ENCODE measurements at regions not wholly inside any gene's neighbourhood (a gene's known extent, or its start where the extent isn't known, plus 50 kb on each side); places are given as distances from the start of the nearest gene placed in this dataset.

DNA sequence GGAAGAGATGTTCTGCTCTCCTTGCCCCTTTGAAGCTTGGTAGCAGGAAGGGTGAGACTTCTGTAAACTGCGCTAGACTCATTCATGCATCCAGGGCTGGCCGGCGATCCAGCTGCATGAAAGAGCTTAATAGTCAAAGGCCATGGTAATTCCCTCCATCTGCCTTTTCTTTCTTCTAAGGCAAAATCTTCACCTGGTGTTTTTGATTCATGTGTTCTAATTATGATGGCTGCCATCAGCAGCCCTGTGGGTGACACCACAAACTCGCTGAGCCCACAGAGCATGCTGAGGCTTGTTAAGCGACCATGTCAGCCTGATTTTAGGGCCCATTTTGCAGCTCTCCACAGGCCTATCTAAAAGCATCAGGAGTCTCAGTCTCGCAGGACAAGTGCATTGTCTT is 450.1 kb upstream of the TENM3 start:
- no peaks in the 10 kb centered on the region for H3K79me2 ChIP-seq (ENCODE audit: insufficient read depth, low read length)
- peaks cover 2% of the 10 kb centered on the region for H3K9me3 Mint-ChIP-seq (ENCODE audit: unreplicated experiment)
- TF ChIP-seq, protein P1, sequence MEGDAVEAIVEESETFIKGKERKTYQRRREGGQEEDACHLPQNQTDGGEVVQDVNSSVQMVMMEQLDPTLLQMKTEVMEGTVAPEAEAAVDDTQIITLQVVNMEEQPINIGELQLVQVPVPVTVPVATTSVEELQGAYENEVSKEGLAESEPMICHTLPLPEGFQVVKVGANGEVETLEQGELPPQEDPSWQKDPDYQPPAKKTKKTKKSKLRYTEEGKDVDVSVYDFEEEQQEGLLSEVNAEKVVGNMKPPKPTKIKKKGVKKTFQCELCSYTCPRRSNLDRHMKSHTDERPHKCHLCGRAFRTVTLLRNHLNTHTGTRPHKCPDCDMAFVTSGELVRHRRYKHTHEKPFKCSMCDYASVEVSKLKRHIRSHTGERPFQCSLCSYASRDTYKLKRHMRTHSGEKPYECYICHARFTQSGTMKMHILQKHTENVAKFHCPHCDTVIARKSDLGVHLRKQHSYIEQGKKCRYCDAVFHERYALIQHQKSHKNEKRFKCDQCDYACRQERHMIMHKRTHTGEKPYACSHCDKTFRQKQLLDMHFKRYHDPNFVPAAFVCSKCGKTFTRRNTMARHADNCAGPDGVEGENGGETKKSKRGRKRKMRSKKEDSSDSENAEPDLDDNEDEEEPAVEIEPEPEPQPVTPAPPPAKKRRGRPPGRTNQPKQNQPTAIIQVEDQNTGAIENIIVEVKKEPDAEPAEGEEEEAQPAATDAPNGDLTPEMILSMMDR (IDR thresholded peaks at IDR 0.05; ENCODE audit: insufficient read depth, low read depth, low read length) = no peak
- no peak overlapping the region for H3K27ac ChIP-seq (ENCODE audit: low read depth, low read length)
- no peaks in the 10 kb centered on the region for H3K27me3 Mint-ChIP-seq (ENCODE audit: low read depth, unreplicated experiment)
- no peaks in the 10 kb centered on the region for H3K36me3 Mint-ChIP-seq (ENCODE audit: low read depth, unreplicated experiment)
- no peak overlapping the region for H3K9ac ChIP-seq (ENCODE audit: low read length)
- no peak overlapping the region for H3K4me2 ChIP-seq (ENCODE audit: low read length)
- FAIRE-seq (no peak), DNase-seq (ENCODE audit: low read depth) (no peak)
- no peaks in the 10 kb centered on the region for H4K20me1 ChIP-seq (ENCODE audit: insufficient read depth, low read length)
- H3K27ac Mint-ChIP-seq (ENCODE audit: unreplicated experiment) = no peak overlapping the region
- H3K4me3 ChIP-seq (ENCODE audit: insufficient read depth, low read depth, low read length) = no peak overlapping the region
- H3K9me3 ChIP-seq (ENCODE audit: insufficient read depth, low read depth, low read length) = peaks cover 6% of the 10 kb centered on the region
- peaks cover 5% of the 10 kb centered on the region for H3K4me1 ChIP-seq (ENCODE audit: insufficient read depth, low read length)
- H3K4me1 Mint-ChIP-seq (ENCODE audit: low read depth, unreplicated experiment) = peaks cover 6% of the 10 kb centered on the region
- H2AFZ ChIP-seq (ENCODE audit: low read depth, low read length) = no peak overlapping the region
- no peaks in the 10 kb centered on the region for H3K27me3 ChIP-seq (ENCODE audit: insufficient read depth, low read length)
- H3K4me3 Mint-ChIP-seq (ENCODE audit: unreplicated experiment) = no peak overlapping the region
- H3K36me3 ChIP-seq (ENCODE audit: insufficient read depth, low read length) = no peaks in the 10 kb centered on the region

DNA sequence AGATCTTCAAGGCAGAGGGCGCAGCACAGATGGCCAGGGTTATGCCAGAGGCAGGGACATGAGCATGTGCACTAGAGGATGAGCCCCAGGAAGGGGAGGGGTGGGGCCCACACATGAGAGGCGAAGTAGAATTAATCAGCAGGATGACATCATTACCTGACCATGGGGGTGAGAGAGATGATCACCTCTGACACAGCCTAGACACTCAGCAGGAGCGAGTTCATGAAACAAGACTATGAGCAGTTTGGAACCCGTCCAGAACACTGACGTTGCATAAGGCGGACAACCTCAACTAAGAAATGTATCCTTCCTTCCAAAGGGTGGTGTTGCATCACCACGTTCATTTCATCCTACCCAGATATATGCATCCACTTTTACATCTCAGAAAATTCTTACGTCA is 446.7 kb upstream of the TENM3 start:
- H3K4me1 Mint-ChIP-seq (ENCODE audit: low read depth, unreplicated experiment) = peaks cover 6% of the 10 kb centered on the region
- Histone ChIP-seq H3K9me3 (ENCODE audit: insufficient read depth, low read depth, low read length) (peaks cover 6% of the 10 kb centered on the region), H3K27me3 (ENCODE audit: insufficient read depth, low read length) (no peaks in the 10 kb centered on the region), H3K4me1 (ENCODE audit: insufficient read depth, low read length) (peaks cover 5% of the 10 kb centered on the region), H3K4me3 (ENCODE audit: insufficient read depth, low read depth, low read length) (no peak overlapping the region), H4K20me1 (ENCODE audit: insufficient read depth, low read length) (no peaks in the 10 kb centered on the region), H2AFZ (ENCODE audit: low read depth, low read length) (no peak overlapping the region), H3K27ac (ENCODE audit: low read depth, low read length) (no peak overlapping the region), H3K79me2 (ENCODE audit: insufficient read depth, low read length) (no peaks in the 10 kb centered on the region), H3K4me2 (ENCODE audit: low read length) (no peak overlapping the region), H3K36me3 (ENCODE audit: insufficient read depth, low read length) (no peaks in the 10 kb centered on the region), H3K9ac (ENCODE audit: low read length) (no peak overlapping the region)
- FAIRE-seq = no peak
- H3K27me3 Mint-ChIP-seq (ENCODE audit: low read depth, unreplicated experiment) = no peaks in the 10 kb centered on the region
- no peaks in the 10 kb centered on the region for H3K36me3 Mint-ChIP-seq (ENCODE audit: low read depth, unreplicated experiment)
- TF ChIP-seq EZH2 (IDR thresholded peaks at IDR 0.05; ENCODE audit: insufficient read depth, low read length) = no peak
- TF ChIP-seq, protein P1 (IDR thresholded peaks at IDR 0.05; ENCODE audit: insufficient read depth, low read depth, low read length) = no peak
- H3K27ac Mint-ChIP-seq (ENCODE audit: unreplicated experiment) = no peak overlapping the region
- H3K9me3 Mint-ChIP-seq (ENCODE audit: unreplicated experiment) = peaks cover 2% of the 10 kb centered on the region
- peak; percentile 74 for DNase-seq (ENCODE audit: low read depth)
- H3K4me3 Mint-ChIP-seq (ENCODE audit: unreplicated experiment) = no peak overlapping the region

DNA sequence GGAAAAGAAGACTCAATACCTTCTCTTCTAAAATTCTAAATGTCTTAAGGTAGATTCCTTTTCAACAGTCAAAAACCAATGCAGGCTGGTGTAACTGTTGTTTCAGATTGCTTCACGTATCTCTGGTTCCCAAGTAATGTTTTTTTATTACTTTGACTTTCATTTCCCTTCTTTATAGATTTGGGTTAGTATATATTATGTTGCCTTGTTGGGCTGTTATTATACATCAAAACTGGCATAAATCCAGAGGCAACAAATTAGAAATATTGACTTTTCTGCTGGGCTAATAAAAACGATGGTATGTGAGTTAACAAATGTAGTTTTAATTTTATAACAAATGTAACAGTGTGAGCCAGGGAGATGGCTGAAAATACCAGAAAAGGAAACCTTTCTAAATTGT is 444.7 kb upstream of the TENM3 start:
- H4K20me1 ChIP-seq (ENCODE audit: insufficient read depth, low read length) = no peaks in the 10 kb centered on the region
- Mint-ChIP-seq H3K27ac (ENCODE audit: unreplicated experiment) (no peak overlapping the region), H3K27me3 (ENCODE audit: low read depth, unreplicated experiment) (no peaks in the 10 kb centered on the region), H3K4me3 (ENCODE audit: unreplicated experiment) (no peak overlapping the region), H3K9me3 (ENCODE audit: unreplicated experiment) (peaks cover 2% of the 10 kb centered on the region), H3K4me1 (ENCODE audit: low read depth, unreplicated experiment) (peaks cover 6% of the 10 kb centered on the region), H3K36me3 (ENCODE audit: low read depth, unreplicated experiment) (no peaks in the 10 kb centered on the region)
- H3K4me1 ChIP-seq (ENCODE audit: insufficient read depth, low read length) = peaks cover 5% of the 10 kb centered on the region
- H3K9me3 ChIP-seq (ENCODE audit: insufficient read depth, low read depth, low read length) = peaks cover 6% of the 10 kb centered on the region
- no peak overlapping the region for H3K4me2 ChIP-seq (ENCODE audit: low read length)
- H2AFZ ChIP-seq (ENCODE audit: low read depth, low read length) = no peak overlapping the region
- H3K4me3 ChIP-seq (ENCODE audit: insufficient read depth, low read depth, low read length) = no peak overlapping the region
- DNase-seq (ENCODE audit: low read depth) (no peak), FAIRE-seq (no peak)
- no peaks in the 10 kb centered on the region for H3K36me3 ChIP-seq (ENCODE audit: insufficient read depth, low read length)
- H3K27ac ChIP-seq (ENCODE audit: low read depth, low read length) = no peak overlapping the region
- TF ChIP-seq, protein P1 (IDR thresholded peaks at IDR 0.05; ENCODE audit: insufficient read depth, low read depth, low read length) = no peak
- no peak for TF ChIP-seq EZH2 (IDR thresholded peaks at IDR 0.05; ENCODE audit: insufficient read depth, low read length)
- H3K9ac ChIP-seq (ENCODE audit: low read length) = no peak overlapping the region
- no peaks in the 10 kb centered on the region for H3K27me3 ChIP-seq (ENCODE audit: insufficient read depth, low read length)
- no peaks in the 10 kb centered on the region for H3K79me2 ChIP-seq (ENCODE audit: insufficient read depth, low read length)
